NCI-H345 (cell line): ENCODE measurements at regions not wholly inside any gene's neighbourhood (a gene's known extent, or its start where the extent isn't known, plus 50 kb on each side); places are given as distances from the start of the nearest gene placed in this dataset.

ENCODE experiments used
- DNase-seq: peaks from one replicate; lab custom pipeline; 2025; lab: John Stamatoyannopoulos, UW

GRCh38 chr2:198795419-198795818, 662.3 kb downstream of the SATB2 start:
- no peak for DNase-seq

- no peak for DNase-seq
Measured at GRCh38 chr2:198791623-198792022, 666.1 kb downstream of the SATB2 start.

DNA sequence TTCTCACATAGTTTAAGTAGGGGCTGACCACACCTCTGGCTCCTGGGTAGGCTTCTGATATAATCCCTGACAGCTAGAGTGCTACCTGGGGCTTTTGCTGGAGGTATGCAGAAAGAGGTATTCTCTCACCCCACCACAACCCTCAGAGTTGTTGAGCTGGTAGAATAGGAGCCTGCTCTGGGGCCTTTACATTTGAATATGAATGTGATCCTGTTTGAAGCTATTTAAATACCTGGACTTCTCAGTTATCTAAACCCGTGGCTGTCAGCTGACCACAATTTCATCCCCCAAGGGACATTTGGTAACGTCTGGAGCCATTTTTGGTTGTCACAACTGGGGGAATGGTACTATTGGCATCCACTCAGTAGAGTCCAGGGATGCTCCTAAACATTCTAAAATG, 669.1 kb downstream of the SATB2 start:
- DNase-seq = no peak

DNA sequence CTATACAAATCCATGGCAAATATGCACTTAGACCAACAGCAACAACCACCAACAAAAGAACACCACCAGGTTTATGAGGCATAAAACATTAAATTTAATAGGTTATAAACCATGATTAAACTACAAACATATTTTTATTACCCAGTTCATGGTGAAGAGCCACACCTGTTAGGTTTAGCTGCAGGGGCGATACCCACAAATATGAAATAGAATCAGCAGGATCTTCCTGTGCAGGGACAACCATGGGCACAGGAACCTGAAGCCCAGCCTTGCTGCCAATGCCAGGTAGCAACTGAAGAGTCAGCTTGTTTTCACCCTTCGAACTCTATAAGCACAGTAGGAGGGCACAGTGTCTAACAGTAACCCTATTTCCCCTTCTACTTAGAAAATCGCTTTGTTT, 675.0 kb downstream of the SATB2 start:
- DNase-seq = no peak

GRCh38 chr2:198776616-198777406, 680.9 kb downstream of the SATB2 start:
- no peak for DNase-seq

DNA sequence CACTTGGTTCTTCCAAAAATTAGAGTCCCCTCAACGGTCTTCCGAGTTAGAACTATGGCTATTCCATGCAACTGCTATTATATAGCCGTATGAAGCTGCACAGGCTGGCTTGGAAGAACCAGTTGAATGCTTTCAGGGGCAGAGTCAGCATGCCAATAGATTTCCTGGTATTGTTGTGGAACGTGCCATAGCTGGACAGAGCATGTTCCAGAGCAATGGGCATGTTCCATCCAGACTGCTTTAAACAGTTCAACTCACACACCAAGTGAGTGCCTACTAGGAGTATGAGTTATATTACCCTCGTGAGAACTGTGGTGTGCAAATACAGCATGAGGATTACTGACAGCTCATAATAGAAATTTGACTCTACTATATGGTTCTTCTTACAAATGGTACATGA, 682.0 kb downstream of the SATB2 start:
- DNase-seq = no peak

DNA sequence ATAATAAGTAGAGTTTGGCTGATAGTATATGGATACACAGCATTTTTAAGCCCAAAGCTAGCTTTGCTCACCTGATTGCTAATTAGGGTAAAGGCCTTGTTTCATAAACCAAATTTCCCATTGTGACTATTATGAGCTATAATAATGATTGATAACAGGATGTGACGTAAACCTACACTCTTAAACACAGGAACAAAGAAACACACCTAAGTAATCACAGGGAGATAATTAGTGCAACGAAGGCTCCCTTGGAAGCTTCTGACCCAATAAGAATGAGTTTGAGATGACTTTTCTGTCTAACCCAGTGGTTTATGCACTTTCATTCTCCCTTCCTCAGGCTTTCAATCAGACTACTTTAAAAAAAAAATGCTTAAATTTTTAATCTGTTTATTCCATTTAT, 683.2 kb downstream of the SATB2 start:
- no peak for DNase-seq

GRCh38 chr2:198767694-198768093, 690.0 kb downstream of the SATB2 start:
- no peak for DNase-seq

- no peak for DNase-seq
Measured at GRCh38 chr2:198763793-198764192, 693.9 kb downstream of the SATB2 start.

DNA sequence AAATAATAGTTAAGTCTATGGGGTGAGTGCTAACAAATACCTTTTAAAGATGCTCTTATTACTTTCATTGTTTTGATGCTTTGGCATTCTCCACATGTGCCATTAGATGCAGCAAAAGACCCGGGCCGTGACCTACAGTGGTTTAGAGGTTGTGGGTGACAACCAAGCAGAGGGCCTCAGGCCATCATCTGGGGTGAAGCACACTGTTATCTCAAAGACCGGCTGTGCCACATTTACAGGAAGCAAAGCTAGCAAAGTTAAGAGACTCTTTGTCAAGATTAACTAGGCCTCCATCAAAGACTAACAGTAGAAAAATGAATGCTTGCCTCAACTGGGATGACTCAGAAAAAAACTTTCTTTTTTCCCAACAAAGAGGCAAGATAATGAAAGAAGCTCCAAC, 695.3 kb downstream of the SATB2 start:
- no peak for DNase-seq

DNA sequence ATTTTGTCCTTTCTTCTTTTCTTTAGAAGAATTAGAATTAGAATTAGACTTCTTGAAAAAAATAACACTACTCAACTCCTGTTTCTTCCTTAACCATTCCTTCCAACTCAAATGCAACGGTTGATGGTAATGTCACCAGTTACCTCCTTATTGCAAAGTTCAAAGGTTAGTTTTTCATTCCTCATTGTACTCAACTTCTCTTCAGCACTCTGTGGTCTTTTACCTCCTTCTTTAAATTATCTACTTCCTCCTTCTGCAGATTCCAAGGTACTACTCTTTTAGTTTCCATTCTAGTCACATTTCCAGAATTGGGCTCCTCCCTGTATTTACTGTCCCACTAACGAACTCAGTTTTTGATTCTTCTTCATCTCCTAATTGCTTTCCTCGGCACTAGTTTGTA, 700.7 kb downstream of the SATB2 start:
- no peak for DNase-seq

DNA sequence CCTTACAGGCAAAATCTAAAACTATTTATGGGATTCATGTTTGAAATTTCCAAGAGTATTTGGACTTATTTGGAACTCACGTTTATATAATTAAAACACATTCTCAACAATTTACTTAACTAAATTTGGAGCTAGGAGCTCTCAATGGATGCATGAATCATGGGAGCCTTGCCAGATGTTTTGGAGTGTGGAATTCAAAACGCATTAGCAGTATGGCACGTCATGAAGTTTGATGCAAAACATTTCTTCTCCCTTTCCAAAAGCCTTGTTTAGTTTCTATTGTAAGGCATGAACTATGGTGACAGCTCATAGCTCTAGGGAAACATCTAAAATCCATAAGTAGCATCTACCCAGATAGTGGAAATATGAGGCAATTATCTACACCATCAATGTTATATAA, 701.6 kb downstream of the SATB2 start:
- DNase-seq = no peak

DNA sequence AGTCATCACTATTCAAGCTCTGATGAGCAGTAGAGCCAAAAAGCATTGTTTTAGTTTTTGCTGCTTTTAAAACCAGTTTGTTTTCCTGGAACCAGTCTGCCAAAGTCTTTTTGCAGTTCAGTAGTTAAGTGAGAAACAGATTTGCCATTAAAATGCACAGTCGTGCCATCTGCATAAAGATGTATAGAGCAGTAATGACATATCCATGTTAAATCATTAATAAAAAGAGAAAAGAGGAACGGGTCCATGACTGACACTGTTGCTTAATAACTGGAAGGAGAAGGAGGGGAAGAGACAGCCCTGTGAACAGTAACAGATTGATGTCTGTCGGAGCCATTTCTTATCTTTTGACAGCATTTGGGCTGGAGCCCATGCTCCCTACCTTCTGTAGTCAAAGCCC, 704.6 kb downstream of the SATB2 start:
- DNase-seq = no peak

- no peak for DNase-seq
Measured at GRCh38 chr2:198749364-198749763, 708.4 kb downstream of the SATB2 start.

DNA sequence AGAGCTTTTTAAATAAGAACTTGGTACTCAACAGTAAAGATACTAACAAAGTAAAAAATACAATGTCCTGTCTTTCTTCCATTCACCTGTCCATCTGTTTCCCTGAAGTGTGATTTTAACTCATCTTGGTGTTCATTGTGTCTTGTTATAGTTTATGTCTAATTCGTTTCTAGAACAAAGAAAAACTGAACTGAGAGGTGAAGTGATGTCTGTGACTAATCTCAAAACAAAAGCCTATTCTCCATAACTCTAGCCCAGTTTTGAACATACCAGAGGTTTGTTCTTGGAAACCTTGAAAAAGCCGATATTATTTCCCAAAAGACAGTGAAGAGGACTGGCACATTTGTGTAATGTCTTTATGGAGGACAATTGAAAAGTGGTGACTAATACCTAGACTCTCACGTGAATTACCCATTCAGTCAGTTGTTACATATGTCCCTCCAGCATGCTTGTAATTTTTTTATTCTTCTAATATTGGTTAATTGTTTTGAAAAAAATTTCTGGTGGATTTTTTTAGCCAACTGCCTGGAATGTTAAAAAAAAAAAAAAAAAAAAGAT, 725.8 kb downstream of the SATB2 start:
- no peak for DNase-seq

DNA sequence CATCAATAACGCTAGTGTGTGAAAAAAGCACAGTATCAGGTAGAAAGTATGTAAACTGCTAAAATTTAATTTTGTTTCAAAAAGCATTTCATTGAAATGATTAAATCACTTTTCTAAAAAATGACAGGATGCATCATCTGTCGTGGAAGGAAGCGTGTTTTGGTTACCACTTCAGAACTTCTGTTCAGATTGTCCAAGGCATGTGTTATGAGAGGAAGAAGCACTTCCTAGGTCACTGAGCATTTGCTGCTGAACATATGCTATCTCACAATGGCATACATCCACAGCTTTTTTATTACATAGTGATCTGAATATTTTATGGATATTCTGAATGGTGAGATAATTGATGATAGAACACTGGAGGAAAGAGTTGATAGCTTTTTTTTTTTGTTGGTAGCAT, 737.5 kb downstream of the SATB2 start:
- DNase-seq = no peak

DNA sequence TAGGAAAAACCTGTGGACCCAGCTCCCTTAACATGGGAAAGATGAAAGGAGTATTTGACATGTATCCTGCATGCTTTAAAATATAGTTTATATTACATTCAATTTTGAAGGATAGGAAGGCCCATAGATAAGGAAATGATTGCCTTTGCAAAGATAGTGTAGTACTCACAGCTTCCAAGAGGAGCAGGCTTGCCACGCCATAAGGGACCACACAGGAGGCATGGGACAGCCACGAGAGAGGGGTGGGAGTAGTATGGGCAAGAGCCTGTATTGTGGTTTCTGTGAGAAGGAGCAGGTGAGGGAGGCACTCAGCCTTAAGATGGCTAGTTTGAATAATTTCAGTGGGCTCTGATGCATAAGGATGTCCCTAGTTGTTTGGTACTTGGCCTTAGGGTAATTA, 740.3 kb downstream of the SATB2 start:
- no peak for DNase-seq

- DNase-seq = no peak
Measured at GRCh38 chr2:198715302-198715835, 742.4 kb downstream of the SATB2 start.

GRCh38 chr2:198712485-198712884, 745.3 kb downstream of the SATB2 start:
- DNase-seq = no peak

GRCh38 chr2:198711484-198711883, 746.3 kb downstream of the SATB2 start:
- no peak for DNase-seq

- DNase-seq = no peak
Measured at GRCh38 chr2:198710562-198710961, 747.2 kb downstream of the SATB2 start.

- no peak for DNase-seq
Measured at GRCh38 chr2:198706476-198707082, 751.2 kb downstream of the SATB2 start.

DNA sequence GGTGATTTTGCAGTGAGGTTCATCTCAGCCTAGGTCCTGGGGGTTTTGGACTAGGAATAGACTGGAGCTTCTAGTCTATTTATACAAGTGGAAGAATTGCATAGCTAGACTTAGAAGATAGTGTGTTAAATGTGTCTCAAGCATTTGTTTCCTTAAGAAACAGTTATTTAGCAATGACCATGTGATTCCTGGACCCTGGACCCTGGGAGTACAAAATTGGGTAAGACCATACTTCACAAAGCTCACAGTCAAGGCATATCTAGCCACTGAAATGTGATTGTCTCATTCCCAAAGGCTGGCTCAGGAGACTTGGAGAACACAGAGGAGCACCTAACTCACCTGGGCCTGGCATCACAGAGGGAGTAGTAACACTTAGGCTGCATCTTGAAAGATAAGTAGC, 754.5 kb downstream of the SATB2 start:
- DNase-seq = no peak
